HG03159 (cell line): ENCODE measurements at regions not wholly inside any gene's neighbourhood (a gene's known extent, or its start where the extent isn't known, plus 50 kb on each side); places are given as distances from the start of the nearest gene placed in this dataset.

Source experiments
- ATAC-seq: cut with Tn5 transposase; IDR thresholded peaks from one replicate; pipeline ENCODE4 v1.9.1; 2021; ENCODE audit warnings: mild to moderate bottlenecking, moderate library complexity; ENCODE audit not compliant: unreplicated experiment

- no peak for ATAC-seq
Observed at GRCh38 chr4:125911058-125911457, 596.3 kb downstream of the FAT4 start.

GRCh38 chr4:125911481-125911880, 596.7 kb downstream of the FAT4 start:
- no peak for ATAC-seq

GRCh38 chr4:125917559-125917958, 602.8 kb downstream of the FAT4 start:
- ATAC-seq, result no peak

GRCh38 chr4:125928652-125929051, 613.9 kb downstream of the FAT4 start:
- ATAC-seq, result no peak

- no peak for ATAC-seq
Observed at GRCh38 chr4:125938541-125938940, 623.8 kb downstream of the FAT4 start.

GRCh38 chr4:125940426-125940825, 625.7 kb downstream of the FAT4 start:
- ATAC-seq, result no peak

- no peak for ATAC-seq
Observed at GRCh38 chr4:125944966-125945365, 630.2 kb downstream of the FAT4 start.

- ATAC-seq, result no peak
Observed at GRCh38 chr4:125948021-125948420, 633.3 kb downstream of the FAT4 start.

GRCh38 chr4:125951261-125951887, 636.6 kb downstream of the FAT4 start:
- no peak for ATAC-seq

GRCh38 chr4:125952631-125953030, 637.9 kb downstream of the FAT4 start:
- no peak for ATAC-seq

GRCh38 chr4:125956276-125956675, 641.5 kb downstream of the FAT4 start:
- ATAC-seq, result no peak

GRCh38 chr4:125958519-125958918, 643.8 kb downstream of the FAT4 start:
- no peak for ATAC-seq

- ATAC-seq, result no peak
Observed at GRCh38 chr4:125961626-125962025, 646.9 kb downstream of the FAT4 start.

GRCh38 chr4:125975861-125976397, 661.2 kb downstream of the FAT4 start:
- ATAC-seq, result no peak

GRCh38 chr4:125979950-125980349, 665.2 kb downstream of the FAT4 start:
- no peak for ATAC-seq

- no peak for ATAC-seq
Observed at GRCh38 chr4:125983168-125983567, 668.4 kb downstream of the FAT4 start.

- ATAC-seq, result peak; percentile 45
Observed at GRCh38 chr4:125985856-125986255, 671.1 kb downstream of the FAT4 start.

GRCh38 chr4:125986307-125986706, 671.6 kb downstream of the FAT4 start:
- ATAC-seq, result peak; percentile 20

GRCh38 chr4:125988464-125988863, 673.7 kb downstream of the FAT4 start:
- no peak for ATAC-seq

GRCh38 chr4:125991398-125991797, 676.6 kb downstream of the FAT4 start:
- no peak for ATAC-seq

GRCh38 chr4:125992891-125993290, 678.1 kb downstream of the FAT4 start:
- ATAC-seq, result no peak

- ATAC-seq, result no peak
Observed at GRCh38 chr4:125994024-125994423, 679.3 kb downstream of the FAT4 start.

GRCh38 chr4:125994430-125994829, 679.7 kb downstream of the FAT4 start:
- ATAC-seq, result no peak
